ENCODE measurements at regions not wholly inside any gene's neighbourhood (a gene's known extent, or its start where the extent isn't known, plus 50 kb on each side); places are given as distances from the start of the nearest gene placed in this dataset.
A peak's percentile ranks its signal among the peaks of the same experiment; 100 is the strongest.
"Not testable (repeated sequence)": the region's sequence is repeated elsewhere in the genome, so short reads cannot be mapped to it uniquely, and the experiment has no call there.

DNA sequence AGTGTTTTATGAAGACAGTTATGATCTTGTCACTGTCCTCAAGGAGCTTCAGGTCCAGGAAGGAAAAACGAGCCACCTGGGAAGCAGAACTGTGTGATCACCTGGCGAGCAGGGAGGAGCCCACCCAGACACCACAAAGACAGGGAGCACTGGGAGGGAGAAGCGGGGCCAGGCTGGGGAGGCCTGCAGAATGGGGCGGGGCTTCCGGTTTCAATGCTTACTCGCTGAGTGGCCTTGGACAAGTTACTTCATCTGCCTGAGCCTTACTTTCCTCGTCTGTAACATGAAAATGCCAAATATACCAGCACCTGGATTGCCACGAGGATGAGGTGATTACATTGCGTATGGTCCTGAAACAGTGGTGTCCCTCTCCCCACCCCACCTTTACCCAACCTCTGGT lies 227.5 kb downstream of the ANKRD30B start:
- Mint-ChIP-seq H3K36me3 (no peaks in the 10 kb centered on the region), H3K27me3 (no peaks in the 10 kb centered on the region), H3K4me1 (no peaks in the 10 kb centered on the region), H3K9me3 (no peaks in the 10 kb centered on the region), H3K27ac (no peak overlapping the region), H3K4me3 (no peak overlapping the region)
- POLR2A ChIA-PET = no interaction called here
- DNase-seq = no peak
- no peak for ATAC-seq (ENCODE audit: low read depth)

DNA sequence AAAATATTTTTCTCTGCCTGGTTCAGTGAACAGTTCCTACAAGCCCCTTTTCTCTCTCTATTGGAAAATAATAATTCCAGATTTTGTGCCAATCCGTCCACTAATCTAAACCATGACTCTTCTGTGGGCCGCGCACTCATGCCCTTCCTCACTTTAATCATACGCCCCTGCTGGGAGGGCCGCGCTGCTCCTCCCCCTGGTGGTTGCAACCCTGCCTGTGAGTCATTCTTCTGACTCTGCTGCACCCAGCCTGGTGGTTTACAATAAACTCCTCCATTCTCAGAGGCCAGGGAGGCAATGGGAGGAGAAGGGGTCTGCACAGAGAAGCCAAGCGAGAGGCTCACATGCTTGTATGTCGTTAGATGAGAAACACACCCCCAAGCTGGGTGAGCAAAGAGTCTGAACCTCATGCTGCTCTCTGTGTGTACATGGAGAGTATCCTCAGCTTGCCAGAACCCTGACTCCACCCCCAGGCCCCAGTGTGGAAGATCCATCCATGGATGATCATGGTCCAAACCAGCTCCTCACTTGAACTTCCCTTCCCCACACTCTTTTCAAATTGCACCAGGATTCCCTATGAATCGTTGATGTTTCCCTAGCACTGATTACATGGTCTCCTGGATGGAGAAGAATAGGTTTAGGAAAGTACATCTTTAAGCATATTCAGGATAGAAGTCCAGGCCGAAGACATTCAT lies 228.9 kb downstream of the ANKRD30B start:
- POLR2A ChIA-PET = no interaction called here
- Mint-ChIP-seq H3K27ac (no peak overlapping the region), H3K4me3 (no peak overlapping the region), H3K4me1 (no peaks in the 10 kb centered on the region), H3K27me3 (no peaks in the 10 kb centered on the region), H3K9me3 (no peaks in the 10 kb centered on the region), H3K36me3 (no peaks in the 10 kb centered on the region)
- ATAC-seq (ENCODE audit: low read depth) (no peak), DNase-seq (no peak)

DNA sequence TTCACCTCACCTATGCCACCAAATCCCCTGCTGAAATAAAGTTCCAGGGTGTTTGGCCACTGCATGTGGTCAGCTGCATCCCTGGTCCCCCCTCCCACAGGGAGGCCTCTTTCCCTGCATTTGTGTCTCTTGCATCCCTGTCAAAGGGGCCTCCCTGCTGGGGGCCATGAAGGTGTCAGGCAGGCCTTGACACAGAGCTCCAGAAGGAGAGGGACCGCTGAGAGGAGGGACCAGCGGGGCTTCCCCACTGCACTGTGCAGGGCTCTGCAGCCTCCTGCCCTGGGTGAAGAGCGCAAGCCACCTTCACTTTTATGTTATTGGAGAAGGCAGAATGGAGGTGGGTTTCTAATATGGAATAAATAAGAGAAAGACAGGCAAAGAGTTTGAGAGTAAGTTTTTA lies 230.2 kb downstream of the ANKRD30B start:
- no peaks in the 10 kb centered on the region for H3K9me3 Mint-ChIP-seq
- H3K4me1 Mint-ChIP-seq = no peaks in the 10 kb centered on the region
- POLR2A ChIA-PET = no interaction called here
- no peaks in the 10 kb centered on the region for H3K36me3 Mint-ChIP-seq
- H3K27ac Mint-ChIP-seq = no peak overlapping the region
- DNase-seq = no peak
- peaks cover 2% of the 10 kb centered on the region for H3K27me3 Mint-ChIP-seq
- no peak overlapping the region for H3K4me3 Mint-ChIP-seq
- ATAC-seq (ENCODE audit: low read depth) = no peak

DNA sequence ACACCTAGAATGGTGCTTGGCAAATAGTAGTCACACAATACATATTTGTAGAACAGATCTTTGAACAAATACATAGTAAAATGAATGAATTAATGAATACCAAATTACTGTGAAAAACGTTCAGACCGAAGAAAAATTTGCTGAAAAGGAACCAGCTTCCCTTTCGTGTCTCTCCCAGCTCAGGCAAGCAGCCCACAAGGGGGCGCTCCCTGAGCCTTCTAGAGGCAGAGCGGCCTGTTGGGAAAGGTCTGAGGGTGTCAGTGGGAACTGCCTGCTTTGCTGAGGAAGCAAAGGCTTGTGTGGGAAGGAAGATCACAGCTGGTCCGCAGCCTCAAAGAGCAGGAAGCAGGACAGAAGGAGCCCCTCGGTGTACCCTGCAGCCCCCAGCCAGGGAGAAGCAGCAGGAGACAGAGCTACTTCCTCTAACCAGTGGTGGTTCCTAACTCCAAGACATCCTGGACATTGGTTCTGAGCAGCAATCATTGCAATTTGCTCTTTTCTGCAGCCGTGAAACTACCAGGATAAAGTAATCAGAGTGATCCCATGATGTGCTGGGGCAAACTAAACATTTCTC lies 231.1 kb downstream of the ANKRD30B start:
- ATAC-seq (ENCODE audit: low read depth) (no peak), DNase-seq (peak; percentile 44)
- Mint-ChIP-seq H3K27me3 (peaks cover 2% of the 10 kb centered on the region), H3K4me1 (no peaks in the 10 kb centered on the region), H3K4me3 (no peak overlapping the region), H3K36me3 (no peaks in the 10 kb centered on the region), H3K27ac (no peak overlapping the region), H3K9me3 (no peaks in the 10 kb centered on the region)
- POLR2A ChIA-PET = no interaction called here

DNA sequence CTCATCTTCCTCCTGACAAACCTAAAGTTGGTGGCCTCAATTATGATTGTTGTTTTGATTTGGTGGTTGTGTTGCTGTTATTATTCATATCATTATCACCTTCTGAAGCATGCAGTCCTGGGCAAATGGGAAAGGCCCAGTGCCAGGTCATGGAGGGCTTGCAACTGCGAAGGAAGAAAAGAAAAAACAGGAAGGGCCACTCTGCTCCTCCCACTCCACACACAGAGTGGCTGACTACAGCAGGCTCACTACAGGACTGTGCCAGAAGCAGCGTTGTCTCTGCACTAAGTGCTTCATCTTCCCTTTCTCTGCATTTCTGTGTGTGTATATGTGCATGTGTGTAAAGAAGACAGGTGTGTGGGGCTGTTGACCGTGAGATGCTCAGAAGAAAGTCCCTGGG lies 231.9 kb downstream of the ANKRD30B start:
- Mint-ChIP-seq H3K4me1 (no peaks in the 10 kb centered on the region), H3K27me3 (peaks cover 2% of the 10 kb centered on the region), H3K27ac (no peak overlapping the region), H3K4me3 (no peak overlapping the region), H3K36me3 (no peaks in the 10 kb centered on the region), H3K9me3 (no peaks in the 10 kb centered on the region)
- ATAC-seq (ENCODE audit: low read depth) = no peak
- POLR2A ChIA-PET = no interaction called here
- DNase-seq = no peak

DNA sequence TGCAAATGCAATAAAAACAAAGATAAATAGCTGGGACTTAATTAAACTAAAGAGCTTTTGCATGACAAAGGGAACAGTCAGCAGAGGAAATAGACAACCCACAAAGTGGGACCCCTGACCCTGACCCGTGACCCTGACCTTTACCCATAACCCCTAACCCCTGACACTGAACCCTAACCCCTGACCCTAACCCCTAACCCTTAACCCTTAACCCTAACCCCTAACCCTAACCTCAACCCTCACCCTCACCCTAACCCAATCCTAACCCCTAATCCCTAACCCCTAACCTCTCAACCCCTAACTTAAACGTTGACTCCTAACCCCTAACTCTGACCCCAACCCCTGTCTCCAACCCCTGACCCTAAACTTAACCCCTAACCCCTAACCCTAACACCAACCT lies 236.6 kb downstream of the ANKRD30B start:
- POLR2A ChIA-PET; ATAC-seq (ENCODE audit: low read depth); H3K9me3 Mint-ChIP-seq; H3K36me3 Mint-ChIP-seq; H3K27ac Mint-ChIP-seq; DNase-seq; H3K27me3 Mint-ChIP-seq; H3K4me1 Mint-ChIP-seq; H3K4me3 Mint-ChIP-seq: not testable (repeated sequence)

DNA sequence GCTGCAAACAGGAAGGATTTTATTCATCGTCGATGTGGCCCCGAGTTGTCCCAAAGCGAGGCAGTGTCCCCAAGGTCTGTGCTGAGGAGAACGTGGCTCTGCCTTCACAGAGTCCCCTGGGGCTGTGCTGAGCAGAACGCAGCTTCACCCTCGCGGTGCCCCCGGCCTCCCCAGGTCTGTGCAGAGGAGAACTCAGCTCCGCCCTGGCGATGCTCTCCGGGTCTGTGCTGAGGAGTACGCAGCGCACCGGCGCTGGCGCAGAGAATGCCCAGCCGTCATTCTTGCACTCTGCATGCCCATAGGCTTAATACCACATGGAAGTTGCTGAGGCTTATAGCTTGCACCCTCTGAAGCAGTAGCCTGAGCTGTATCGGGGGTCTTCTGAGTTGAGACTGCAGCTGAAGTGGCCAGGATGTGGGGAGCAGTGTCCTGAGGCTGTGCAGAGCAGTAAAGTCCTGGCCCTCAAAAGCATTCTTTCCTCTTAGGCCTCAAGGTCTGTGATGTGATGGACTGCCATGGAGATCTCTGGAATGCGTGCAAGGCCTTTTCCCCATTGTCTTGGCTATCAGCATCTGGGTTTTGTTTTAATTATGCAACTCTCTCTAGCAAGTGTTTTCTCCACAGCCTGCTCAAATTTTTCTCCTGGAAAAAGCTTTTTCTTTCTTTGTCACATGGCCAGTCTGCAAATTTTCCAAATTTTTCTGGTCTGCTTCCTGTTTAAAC lies 237.5 kb downstream of the ANKRD30B start:
- H3K36me3 Mint-ChIP-seq; DNase-seq; H3K9me3 Mint-ChIP-seq; POLR2A ChIA-PET; H3K4me1 Mint-ChIP-seq; H3K4me3 Mint-ChIP-seq; ATAC-seq (ENCODE audit: low read depth); H3K27ac Mint-ChIP-seq; H3K27me3 Mint-ChIP-seq: not testable (repeated sequence)

DNA sequence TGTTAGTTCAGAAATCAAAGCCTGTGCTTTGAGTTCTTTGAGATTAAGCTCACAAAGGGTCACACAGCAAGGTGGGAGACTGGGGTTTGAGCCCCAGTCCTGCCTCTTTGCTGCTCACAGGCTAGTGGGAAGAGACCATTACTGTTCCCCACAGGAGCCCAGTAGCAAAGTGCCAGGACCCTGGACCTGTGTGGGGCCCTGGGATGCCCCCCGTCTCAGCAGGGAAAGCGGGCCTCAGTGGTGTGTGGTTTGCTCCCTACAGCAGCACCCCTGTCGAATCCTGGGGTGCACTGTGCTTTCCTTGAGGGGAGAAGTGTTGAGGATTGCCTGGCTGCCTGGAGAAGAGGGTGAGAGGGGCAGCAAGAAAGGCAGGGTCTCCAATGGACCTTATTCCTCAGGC lies 239.4 kb downstream of the ANKRD30B start:
- H3K27ac Mint-ChIP-seq; ATAC-seq (ENCODE audit: low read depth); H3K4me3 Mint-ChIP-seq; H3K4me1 Mint-ChIP-seq; H3K36me3 Mint-ChIP-seq; DNase-seq; POLR2A ChIA-PET; H3K9me3 Mint-ChIP-seq; H3K27me3 Mint-ChIP-seq: not testable (repeated sequence)

DNA sequence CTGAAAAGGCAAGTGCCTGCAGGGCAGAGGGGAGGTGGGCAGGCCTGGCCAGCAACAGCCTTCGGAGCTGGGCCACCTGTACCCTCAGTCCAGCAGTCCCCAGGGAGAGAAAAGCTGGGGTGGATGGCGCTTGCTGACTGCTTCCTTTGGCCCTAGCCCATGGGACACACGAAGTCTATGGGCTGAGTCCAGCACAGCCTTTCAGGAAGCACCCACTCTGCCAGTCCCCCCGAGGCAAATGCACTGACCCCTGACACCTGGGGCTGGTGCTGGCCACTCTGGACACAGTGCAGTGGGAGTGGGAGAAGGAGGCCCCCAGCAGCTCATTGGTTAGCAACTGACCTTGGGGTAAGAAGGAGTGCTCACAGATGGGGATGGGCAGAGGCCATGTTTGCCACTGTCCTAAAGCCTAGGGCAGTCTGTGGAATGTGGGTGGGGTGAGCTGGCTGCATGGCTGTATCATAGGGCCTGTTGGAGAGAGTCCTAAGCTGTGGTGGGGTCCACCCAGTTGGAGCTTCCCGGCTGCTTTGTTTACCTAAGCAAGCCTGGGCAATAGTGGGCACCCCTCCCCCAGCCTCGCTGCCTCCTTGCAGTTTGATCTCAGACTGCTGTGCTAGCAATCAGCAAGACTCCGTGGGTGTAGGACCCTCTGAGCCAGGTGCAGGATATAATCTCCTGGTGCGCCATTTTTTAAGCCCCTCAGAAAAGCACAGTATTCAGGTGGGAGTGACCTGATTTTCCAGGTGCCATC lies 240.2 kb downstream of the ANKRD30B start:
- H3K9me3 Mint-ChIP-seq; H3K27ac Mint-ChIP-seq; H3K27me3 Mint-ChIP-seq; POLR2A ChIA-PET; DNase-seq; H3K4me1 Mint-ChIP-seq; ATAC-seq (ENCODE audit: low read depth); H3K36me3 Mint-ChIP-seq; H3K4me3 Mint-ChIP-seq: not testable (repeated sequence)

DNA sequence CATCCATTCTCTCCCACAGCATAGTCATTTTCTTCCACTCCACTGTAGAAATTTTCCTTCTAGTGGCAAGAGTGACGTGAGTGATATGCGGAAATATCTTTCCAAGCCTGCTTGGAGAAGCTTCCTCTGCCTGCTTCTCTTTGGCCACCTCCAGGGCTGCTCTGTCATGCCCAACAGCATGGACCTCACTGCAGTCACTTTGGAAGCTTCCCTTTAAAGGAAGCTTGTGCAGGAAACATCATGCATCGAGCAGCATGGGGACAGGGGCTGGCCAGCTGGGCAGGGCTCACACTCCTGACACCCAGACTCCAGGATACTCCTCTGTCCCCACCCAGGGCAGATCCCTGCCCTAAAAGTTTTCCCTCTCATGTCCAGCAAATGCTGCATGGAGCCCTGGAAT lies 241.6 kb downstream of the ANKRD30B start:
- not testable (repeated sequence) for ATAC-seq (ENCODE audit: low read depth); H3K27me3 Mint-ChIP-seq; H3K4me3 Mint-ChIP-seq

DNA sequence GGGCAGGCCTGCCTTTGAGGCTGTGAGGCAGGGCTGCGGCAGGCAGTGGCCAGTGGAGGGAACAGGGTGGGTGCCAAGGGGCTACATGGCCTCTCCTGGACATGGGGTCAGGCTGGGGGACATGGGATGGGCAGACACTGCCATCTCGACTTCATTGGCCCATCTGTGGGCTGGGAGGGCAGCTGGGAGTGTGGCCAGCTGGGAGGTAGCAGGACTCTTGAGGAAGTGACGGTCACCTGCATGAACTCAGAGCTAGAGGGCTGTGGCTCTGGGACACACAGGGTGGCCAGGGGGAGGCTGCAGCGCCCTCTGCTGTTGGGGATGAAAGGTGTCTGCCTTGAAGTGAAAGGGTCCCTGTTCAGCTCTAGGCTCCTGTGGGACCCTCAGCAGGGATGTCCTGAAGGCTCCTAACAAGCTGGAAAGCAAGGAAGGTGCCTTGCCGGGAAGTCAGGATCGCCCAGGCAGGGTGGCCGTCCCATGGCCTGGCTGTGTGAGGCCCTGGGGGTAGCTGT lies 244.0 kb downstream of the ANKRD30B start:
- H3K27me3 Mint-ChIP-seq, DNase-seq: not testable (repeated sequence)

More for the DNA sequence above, 241.6 kb downstream of the ANKRD30B start:
- POLR2A ChIA-PET, H3K4me1 Mint-ChIP-seq, DNase-seq, H3K9me3 Mint-ChIP-seq, H3K36me3 Mint-ChIP-seq, H3K27ac Mint-ChIP-seq: not testable (repeated sequence)

DNA sequence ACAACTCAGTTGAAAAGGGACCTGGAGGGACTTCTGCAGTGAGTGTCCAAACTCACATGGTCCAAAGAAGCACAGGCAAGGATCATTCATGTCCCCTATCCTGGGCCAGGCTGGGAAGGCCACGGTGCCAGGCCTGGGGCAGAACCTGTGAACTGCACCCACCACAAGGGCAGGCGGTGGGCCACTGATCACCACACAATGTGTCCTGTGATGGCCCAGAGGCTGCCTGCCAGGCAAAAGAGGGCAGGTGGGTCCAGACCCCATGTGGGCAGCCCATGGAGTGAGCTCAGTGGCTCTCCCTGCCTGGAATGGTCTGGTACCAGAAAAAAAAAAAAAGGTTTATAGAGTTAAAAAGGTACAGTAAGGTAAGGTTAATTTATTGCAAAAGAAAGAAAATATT lies 244.8 kb downstream of the ANKRD30B start:
- POLR2A ChIA-PET; H3K36me3 Mint-ChIP-seq; DNase-seq; H3K27ac Mint-ChIP-seq; ATAC-seq (ENCODE audit: low read depth); H3K9me3 Mint-ChIP-seq; H3K27me3 Mint-ChIP-seq; H3K4me3 Mint-ChIP-seq; H3K4me1 Mint-ChIP-seq: not testable (repeated sequence)

More for the DNA sequence above, 244.0 kb downstream of the ANKRD30B start:
- H3K27ac Mint-ChIP-seq; H3K9me3 Mint-ChIP-seq; H3K36me3 Mint-ChIP-seq; H3K4me1 Mint-ChIP-seq; H3K4me3 Mint-ChIP-seq; POLR2A ChIA-PET; ATAC-seq (ENCODE audit: low read depth): not testable (repeated sequence)

DNA sequence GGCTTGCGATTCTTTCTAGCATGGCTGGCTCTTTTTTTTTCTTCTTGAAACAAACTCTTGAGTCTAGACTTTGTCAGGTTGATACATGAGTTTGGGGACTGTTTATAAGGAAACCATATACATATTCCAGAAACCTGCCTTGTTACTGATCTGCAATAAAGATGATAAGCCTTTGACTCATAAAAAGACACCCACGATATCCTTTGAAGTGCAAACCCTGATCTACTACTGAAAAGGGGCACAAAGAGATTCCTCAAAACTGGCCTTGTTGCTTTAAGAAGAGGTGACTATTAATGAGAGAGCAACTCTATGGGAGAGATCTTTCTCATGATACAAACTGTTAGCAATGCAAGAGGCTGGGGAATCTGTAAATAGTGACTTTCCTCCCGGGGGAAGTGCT lies 247.1 kb downstream of the ANKRD30B start:
- H3K4me1 Mint-ChIP-seq; H3K4me3 Mint-ChIP-seq; H3K27ac Mint-ChIP-seq; POLR2A ChIA-PET; DNase-seq; H3K9me3 Mint-ChIP-seq; H3K36me3 Mint-ChIP-seq; ATAC-seq (ENCODE audit: low read depth); H3K27me3 Mint-ChIP-seq: not testable (repeated sequence)
